Ovary (tissue), 7 donors: ENCODE measurements at regions not wholly inside any gene's neighbourhood (a gene's known extent, or its start where the extent isn't known, plus 50 kb on each side); places are given as distances from the start of the nearest gene placed in this dataset.

Source experiments
- DNase-seq, 5 donors: peaks; one replicate each; pipeline ENCODE4 v3.0.0-alpha.2; 2019 to 2020
- H3K27ac ChIP-seq, 2 donors: fragments of 200-600 bp; one replicate each; pipeline versions ENCODE4 v1.5.1 to v1.8.0; 2019 to 2022
- H3K27me3 ChIP-seq: fragments of 200-600 bp; one replicate; pipeline ENCODE4 v1.8.0; 2022
- H3K36me3 ChIP-seq: fragments of 200-600 bp; sonication (generic); one replicate; pipeline ENCODE4 v1.5.1; 2019
- H3K4me1 ChIP-seq: one replicate; pipeline ENCODE4 v1.8.1; 2013; ENCODE audit warnings: mild to moderate bottlenecking, moderate library complexity; ENCODE audit not compliant: insufficient read depth
- H3K4me3 ChIP-seq: fragments of 200-600 bp; sonication (generic); one replicate; pipeline ENCODE4 v1.5.1; 2017
- H3K9me3 ChIP-seq, 2 donors: fragments of 200-600 bp in 1 of 2; sonication (generic) in 1 of 2; one replicate each; pipeline versions ENCODE4 v1.5.1 to v1.8.1; 2013 to 2019; ENCODE audit warnings: mild to moderate bottlenecking in 1 of 2, moderate library complexity in 1 of 2
- EP300 ChIP-seq: sonication (generic); formaldehyde crosslinking; IDR thresholded peaks from one replicate; pipeline ENCODE4 v1.6.1; 2017; ENCODE audit warnings: antibody characterized with exemption
- POLR2A ChIP-seq: fragments of 450-650 bp; IDR thresholded peaks from one replicate; pipeline ENCODE4 v1.6.1; 2017; ENCODE audit warnings: antibody characterized with exemption, mild to moderate bottlenecking, moderate library complexity
- WGBS, 3 donors: extraction: QIAGEN DNeasy Blood & Tissue Kit in 1 of 3; methylation state at CpG; one replicate each; pipeline versions ENCODE4 v1.1.5 to v1.1.7; 2013 to 2017; 5-methylcytosine and 5-hydroxymethylcytosine counted together
- intact Hi-C, 4 donors: fragments of 100-400 bp; cut with DNase I; formaldehyde crosslinking; loops; one replicate each; pipeline versions ENCODE4 v1.11.0 to v1.15.1; 2022 to 2023
- TF ChIP-seq, protein P1 (sequence below), 3 donors: fragments of 450-650 bp in 2 of 3; fragments of 200-600 bp in 1 of 3; IDR thresholded peaks; one replicate each; pipeline versions ENCODE4 v1.5.1 to v1.8.0; 2016 to 2022; ENCODE audit warnings: antibody characterized with exemption in 3 of 3, mild to moderate bottlenecking in 1 of 3
- donor health status: DM: no; HTN: no; CAD: no; lungs with moderate emphysema.
- donor health status: DM: no; HTN: no; CAD: no.
- donor health status: Bipolar disorder and iron deficiency.
- donor health status: DM: no; HTN: no; CAD: no.
- donor health status: DM: yes; HTN: yes; CAD: no.

DNA sequence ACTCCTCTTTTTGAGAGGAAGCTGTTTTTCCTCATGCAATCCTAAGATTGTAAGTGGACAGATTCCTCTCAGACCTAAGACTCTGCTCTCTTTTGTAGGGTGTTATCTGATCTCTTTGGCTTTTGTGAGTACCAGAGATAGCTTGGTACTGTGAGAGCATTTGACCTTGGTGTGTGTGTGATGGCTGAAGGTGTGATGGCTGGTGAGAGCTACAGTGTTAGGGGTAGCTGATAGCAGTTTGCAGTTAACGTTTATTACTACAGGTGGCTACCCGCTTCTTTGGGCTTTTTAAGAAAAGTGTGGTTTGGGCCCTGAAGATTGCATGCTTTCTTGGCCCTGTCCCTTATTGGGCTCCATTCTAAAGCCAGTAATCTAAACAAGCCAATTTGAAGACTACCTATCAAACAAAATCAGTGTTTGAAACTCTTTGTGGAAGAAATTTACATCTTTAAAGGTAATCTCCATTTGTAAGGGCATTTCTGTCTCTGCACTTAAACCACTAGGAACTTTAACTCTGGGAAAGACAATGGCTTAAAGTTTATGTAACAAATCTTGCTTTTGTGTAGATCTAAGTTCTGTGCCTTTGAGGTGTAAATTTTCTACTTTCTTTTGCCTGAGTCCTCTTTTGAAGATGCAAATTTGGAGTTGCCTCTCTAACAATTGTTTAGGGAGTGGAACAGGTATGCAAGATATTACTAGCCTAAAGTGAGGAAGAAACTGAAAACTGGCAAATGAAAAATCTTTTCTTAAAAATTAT lies 85.3 kb upstream of the SERBP1 start:
- intact Hi-C loops, result no loop called here
- Histone ChIP-seq H3K4me3 (no peak overlapping the region), H3K27ac (no peak overlapping the region), H3K4me1 (no peaks in the 10 kb centered on the region), H3K9me3 (no peaks in the 10 kb centered on the region), H3K27me3 (no peaks in the 10 kb centered on the region), H3K36me3 (no peaks in the 10 kb centered on the region)
- no peak for TF ChIP-seq POLR2A
- TF ChIP-seq, protein P1, sequence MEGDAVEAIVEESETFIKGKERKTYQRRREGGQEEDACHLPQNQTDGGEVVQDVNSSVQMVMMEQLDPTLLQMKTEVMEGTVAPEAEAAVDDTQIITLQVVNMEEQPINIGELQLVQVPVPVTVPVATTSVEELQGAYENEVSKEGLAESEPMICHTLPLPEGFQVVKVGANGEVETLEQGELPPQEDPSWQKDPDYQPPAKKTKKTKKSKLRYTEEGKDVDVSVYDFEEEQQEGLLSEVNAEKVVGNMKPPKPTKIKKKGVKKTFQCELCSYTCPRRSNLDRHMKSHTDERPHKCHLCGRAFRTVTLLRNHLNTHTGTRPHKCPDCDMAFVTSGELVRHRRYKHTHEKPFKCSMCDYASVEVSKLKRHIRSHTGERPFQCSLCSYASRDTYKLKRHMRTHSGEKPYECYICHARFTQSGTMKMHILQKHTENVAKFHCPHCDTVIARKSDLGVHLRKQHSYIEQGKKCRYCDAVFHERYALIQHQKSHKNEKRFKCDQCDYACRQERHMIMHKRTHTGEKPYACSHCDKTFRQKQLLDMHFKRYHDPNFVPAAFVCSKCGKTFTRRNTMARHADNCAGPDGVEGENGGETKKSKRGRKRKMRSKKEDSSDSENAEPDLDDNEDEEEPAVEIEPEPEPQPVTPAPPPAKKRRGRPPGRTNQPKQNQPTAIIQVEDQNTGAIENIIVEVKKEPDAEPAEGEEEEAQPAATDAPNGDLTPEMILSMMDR (IDR thresholded peaks at IDR 0.05), result no peak
- TF ChIP-seq EP300, result no peak
- WGBS, 3 donors, result 63 to 69% (median 69%) methylated on average over 2 of the region's 2 CpGs
- DNase-seq, result no peak

DNA sequence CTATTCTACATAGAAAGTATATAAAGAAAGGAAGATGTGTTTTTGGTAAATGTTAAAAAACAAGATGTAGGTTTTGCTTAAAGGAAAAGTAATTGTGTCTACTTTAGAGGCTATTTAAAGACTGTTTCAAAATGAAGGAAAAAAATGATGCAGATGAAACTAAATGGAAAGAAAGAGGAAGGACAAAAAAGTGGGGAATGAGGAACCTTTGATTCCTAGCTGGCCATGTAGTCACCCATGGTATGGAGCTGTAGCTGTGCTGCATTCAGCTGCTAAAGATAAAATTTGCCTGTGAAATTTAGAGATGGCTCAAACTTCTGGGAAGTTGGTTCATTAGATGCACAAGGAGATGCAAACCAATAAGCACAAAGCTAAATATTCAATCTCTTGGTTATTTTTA lies 86.8 kb upstream of the SERBP1 start:
- Histone ChIP-seq H3K9me3 (no peaks in the 10 kb centered on the region), H3K36me3 (no peaks in the 10 kb centered on the region), H3K4me1 (no peaks in the 10 kb centered on the region), H3K27me3 (no peaks in the 10 kb centered on the region), H3K4me3 (no peak overlapping the region), H3K27ac (no peak overlapping the region)
- no peak for DNase-seq
- intact Hi-C loops, result no loop called here
- TF ChIP-seq EP300, result no peak
- TF ChIP-seq, protein P1 (IDR thresholded peaks at IDR 0.05), result no peak
- no peak for TF ChIP-seq POLR2A

DNA sequence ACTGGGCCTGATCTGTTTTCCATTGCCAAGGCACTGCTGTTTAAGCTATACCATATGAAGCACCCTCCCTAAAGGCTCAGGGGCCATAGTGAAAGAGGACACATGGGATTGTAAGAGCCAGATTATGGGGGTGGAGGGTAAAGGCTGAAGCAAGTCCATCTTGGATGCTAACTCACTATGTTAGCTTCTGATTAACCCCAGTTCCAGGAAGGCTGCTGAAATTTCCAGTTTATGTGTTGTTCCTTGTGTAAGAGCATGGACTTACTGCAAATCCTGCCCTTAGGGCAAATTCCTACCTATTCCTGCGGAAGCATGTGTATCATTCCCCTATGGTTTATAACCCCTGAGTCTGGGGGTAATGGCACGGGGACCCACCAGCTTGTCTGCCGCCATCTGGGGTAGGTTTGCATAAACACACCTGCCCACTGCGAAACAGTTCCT lies 91.8 kb upstream of the SERBP1 start:
- no peak for DNase-seq

DNA sequence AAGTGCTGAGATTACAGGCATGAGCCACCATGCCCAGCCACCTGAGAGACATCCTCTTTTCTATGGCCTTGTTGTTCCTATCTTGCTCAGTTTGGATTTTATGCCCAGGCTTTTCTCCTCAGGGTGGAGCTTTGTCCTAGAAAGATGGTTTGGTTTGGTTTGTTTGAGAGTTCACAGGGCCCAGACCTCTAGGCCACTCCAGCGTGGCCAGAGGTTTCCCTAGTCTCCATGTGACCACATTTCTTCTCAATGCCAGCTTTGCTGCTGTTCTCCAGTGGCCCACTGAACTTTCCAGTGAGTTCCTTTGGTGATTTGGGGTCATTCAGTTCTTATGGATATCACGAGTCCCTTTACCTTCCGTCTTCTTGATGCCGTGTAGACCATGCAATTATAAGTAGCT lies 92.6 kb upstream of the SERBP1 start:
- Histone ChIP-seq H3K27ac (no peak overlapping the region), H3K27me3 (no peaks in the 10 kb centered on the region), H3K4me1 (no peaks in the 10 kb centered on the region), H3K9me3 (no peaks in the 10 kb centered on the region), H3K4me3 (no peak overlapping the region), H3K36me3 (no peaks in the 10 kb centered on the region)
- DNase-seq, result no peak
- intact Hi-C loops, result no loop called here
- TF ChIP-seq, protein P1 (IDR thresholded peaks at IDR 0.05), result no peak
- TF ChIP-seq POLR2A, result no peak
- TF ChIP-seq EP300, result no peak
- WGBS, 3 donors, result 93 to 97% (median 95%) methylated on average over 4 of the region's 4 CpGs

More for the DNA sequence above, 91.8 kb upstream of the SERBP1 start:
- intact Hi-C loops, result no loop called here
- Histone ChIP-seq H3K36me3 (no peaks in the 10 kb centered on the region), H3K27me3 (no peaks in the 10 kb centered on the region), H3K27ac (no peak overlapping the region), H3K9me3 (no peaks in the 10 kb centered on the region), H3K4me1 (no peaks in the 10 kb centered on the region), H3K4me3 (no peak overlapping the region)
- TF ChIP-seq, protein P1 (IDR thresholded peaks at IDR 0.05), result no peak
- no peak for TF ChIP-seq POLR2A
- TF ChIP-seq EP300, result no peak
- WGBS, 3 donors, result 92 to 97% (median 96%) methylated on average over 4 of the region's 4 CpGs
